ENCODE measurements at regions not wholly inside any gene's neighbourhood (a gene's known extent, or its start where the extent isn't known, plus 50 kb on each side); places are given as distances from the start of the nearest gene placed in this dataset.
A peak's percentile ranks its signal among the peaks of the same experiment; 100 is the strongest.
"Not testable (repeated sequence)": the region's sequence is repeated elsewhere in the genome, so short reads cannot be mapped to it uniquely, and the experiment has no call there.

GRCh38 chr20:47406849-47407682, 50.6 kb upstream of the ZMYND8 start:
- no peak for DNase-seq

DNA sequence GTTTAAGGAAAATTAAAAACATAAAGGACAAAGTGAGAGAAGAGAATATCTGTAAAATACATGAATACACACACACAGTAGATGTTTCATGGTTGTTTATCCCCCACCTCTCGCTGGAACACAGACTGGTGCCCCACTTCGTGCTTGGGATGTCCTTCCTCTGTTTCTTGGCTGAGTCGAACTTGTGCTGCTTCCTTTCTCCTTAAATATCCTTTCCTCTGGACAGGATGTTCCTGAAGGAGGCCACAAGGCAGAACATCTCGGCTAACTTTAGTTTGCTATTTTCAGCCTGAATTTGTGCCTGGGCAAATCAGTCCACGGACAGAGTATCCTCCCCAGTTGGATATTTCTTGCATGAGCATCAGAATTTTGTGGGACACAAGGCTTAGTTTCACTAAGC, 54.7 kb upstream of the ZMYND8 start:
- no peak for DNase-seq

GRCh38 chr20:47412083-47412482, 55.6 kb upstream of the ZMYND8 start:
- no peak for DNase-seq

- no peak for DNase-seq
These were observed 56.7 kb upstream of the ZMYND8 start for GRCh38 chr20:47413189-47413588.

DNA sequence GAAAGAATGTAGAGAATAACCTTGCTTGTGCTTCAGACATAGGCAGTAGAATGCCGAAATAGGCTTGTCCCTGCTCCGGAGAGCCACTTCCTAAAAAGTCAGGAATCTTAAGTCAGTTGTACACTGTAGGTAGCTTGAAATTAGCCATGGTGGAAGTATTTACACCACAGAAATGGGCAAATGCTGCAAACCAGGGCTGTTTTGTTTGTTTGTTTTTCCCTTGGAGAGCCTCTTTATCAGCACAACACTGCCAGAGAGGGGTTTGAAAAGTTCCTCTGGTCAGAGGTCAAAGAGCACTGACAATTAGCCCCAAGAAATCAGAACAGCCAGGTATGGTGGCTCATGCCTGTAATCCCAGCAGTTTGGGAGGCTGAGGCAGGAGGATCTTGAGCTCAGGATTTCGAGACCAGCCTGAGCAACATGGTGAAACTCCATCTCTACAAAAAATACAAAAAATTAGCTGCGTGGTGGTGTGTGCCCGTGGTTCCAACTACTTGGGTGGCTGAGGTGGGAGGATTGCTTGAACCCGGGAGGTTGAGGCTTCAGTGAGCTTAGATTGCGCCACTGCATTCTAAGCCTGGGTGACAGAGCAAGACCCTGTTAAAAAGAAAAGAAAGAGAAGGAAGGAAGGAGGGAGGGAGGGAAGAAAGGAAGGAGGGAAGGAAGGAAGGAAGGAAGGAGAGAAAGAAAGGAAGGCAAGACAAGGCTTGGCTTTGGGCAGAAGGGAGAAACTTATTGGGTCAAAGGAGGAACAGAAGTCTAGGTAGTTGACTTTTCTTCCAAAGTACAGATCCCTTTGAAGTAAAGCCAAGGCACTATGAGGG, 61.0 kb upstream of the ZMYND8 start:
- DNase-seq, result no peak

GRCh38 chr20:47418069-47418757, 61.7 kb upstream of the ZMYND8 start:
- no peak for DNase-seq

- DNase-seq, result no peak
These were observed 63.5 kb upstream of the ZMYND8 start for GRCh38 chr20:47419953-47420514.

- no peak for DNase-seq
These were observed 64.6 kb upstream of the ZMYND8 start for GRCh38 chr20:47421076-47421475.

DNA sequence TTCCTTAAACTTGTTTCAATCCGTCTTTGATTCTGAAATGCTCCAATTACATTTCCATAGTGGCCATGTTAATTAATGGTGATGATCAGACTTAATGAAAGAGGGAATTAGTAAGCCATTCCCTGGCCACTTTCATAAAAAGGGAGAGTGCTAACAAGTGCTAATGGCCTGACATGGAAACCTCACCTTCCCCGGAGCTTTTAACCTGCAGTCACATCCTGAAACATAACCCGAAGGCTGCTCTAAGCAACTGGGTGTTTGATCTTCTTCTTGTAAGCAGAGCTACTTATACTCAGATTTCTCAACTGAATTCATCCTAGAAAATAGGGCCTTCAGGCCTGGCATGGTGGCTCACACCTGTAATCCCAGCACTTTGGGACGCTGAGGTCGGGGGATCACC, 67.1 kb upstream of the ZMYND8 start:
- no peak for DNase-seq

DNA sequence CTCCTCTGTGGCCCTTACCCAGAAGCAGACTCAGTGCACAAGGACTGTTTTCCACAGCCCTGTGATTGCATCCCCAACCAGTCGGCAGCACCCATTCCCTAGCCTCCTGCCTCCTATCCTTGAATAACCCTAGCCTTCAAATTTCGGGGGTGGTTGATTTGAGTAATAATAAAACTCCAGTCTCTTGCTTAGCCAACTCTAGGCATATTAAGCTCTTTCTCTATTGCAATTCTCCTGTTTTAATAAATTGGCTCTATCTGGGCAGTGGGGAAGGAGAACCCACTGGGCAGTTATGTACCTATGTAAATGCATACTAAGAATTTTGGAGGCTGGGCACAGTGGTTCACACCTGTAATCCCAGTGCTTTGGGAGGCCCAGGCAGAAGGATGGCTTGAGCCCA, 70.6 kb upstream of the ZMYND8 start:
- no peak for DNase-seq

- no peak for DNase-seq
These were observed 71.2 kb upstream of the ZMYND8 start for GRCh38 chr20:47427746-47428145.

DNA sequence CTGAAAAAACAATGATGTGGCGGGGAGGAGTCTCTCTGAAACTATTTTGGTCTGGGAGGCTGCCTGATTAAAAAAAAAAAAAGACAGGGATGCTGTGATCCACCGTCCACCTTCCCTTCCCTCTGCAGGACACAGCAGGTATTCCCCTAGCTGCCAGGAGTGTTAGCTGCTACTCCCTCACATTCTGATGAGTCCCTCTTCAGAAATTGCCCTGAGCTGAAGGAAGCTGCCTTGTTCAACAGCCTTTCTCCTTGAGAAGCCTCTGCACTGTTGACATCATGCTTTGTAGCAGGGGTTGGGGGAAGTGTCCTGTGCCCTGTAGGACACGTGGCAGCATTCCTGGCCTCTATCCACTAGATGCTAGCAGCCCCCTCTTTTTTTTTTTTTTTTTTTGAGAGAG, 71.7 kb upstream of the ZMYND8 start:
- no peak for DNase-seq

- DNase-seq, result no peak
These were observed 72.4 kb upstream of the ZMYND8 start for GRCh38 chr20:47428851-47429336.

- no peak for DNase-seq
These were observed 72.3 kb upstream of the NCOA3 start for GRCh38 chr20:47429409-47429808.

GRCh38 chr20:47430862-47431588, 70.7 kb upstream of the NCOA3 start:
- DNase-seq, result no peak

- DNase-seq, result no peak
These were observed 68.9 kb upstream of the NCOA3 start for GRCh38 chr20:47432834-47433210.

- DNase-seq, result not testable (repeated sequence)
These were observed 67.4 kb upstream of the NCOA3 start for GRCh38 chr20:47434128-47434779.

DNA sequence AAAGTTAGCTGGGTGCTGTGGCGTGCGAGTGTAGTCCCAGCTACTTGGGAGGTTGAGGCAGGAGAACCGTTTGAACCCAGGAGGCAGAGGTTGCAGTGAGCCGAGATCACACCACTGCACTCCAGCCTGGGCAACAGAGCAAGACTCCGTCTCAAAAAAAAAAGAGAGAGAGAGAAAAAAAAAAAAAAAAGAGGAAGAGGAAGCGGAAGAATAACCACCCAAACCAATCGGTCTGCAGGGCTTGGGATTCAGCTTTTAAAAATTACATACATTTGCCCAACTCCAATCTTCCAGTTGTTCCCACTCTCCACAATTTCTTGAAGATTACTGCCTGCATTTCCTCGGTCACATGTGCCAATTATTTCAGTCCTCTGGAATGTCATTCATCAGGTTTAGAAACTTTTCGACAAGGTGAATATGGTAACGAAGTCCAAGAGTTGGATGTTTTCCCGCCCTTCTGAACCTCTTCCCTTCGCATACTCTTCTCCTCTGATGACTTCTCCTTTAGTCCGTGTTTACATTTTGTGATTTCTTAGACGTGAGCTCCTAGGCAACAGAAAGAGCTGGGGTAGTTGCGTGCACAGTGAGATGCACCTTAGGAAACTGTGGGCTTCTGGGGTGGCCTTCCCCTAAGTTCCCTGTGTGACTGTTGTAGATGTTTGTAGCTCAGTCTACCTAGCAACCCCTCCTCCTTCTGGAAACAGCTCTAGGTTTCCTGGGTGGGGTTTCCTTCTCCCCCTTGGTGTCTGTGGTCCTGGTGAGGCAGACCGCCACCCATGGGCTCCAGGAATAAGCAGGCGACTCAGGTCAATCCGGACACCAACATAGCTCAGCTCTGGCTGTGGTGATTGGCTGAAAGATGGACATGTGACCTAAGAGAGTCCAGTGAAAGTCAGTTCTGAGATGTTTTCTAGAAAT, 63.0 kb upstream of the NCOA3 start:
- DNase-seq, result peak in 1 of 5 donors; percentile 15

DNA sequence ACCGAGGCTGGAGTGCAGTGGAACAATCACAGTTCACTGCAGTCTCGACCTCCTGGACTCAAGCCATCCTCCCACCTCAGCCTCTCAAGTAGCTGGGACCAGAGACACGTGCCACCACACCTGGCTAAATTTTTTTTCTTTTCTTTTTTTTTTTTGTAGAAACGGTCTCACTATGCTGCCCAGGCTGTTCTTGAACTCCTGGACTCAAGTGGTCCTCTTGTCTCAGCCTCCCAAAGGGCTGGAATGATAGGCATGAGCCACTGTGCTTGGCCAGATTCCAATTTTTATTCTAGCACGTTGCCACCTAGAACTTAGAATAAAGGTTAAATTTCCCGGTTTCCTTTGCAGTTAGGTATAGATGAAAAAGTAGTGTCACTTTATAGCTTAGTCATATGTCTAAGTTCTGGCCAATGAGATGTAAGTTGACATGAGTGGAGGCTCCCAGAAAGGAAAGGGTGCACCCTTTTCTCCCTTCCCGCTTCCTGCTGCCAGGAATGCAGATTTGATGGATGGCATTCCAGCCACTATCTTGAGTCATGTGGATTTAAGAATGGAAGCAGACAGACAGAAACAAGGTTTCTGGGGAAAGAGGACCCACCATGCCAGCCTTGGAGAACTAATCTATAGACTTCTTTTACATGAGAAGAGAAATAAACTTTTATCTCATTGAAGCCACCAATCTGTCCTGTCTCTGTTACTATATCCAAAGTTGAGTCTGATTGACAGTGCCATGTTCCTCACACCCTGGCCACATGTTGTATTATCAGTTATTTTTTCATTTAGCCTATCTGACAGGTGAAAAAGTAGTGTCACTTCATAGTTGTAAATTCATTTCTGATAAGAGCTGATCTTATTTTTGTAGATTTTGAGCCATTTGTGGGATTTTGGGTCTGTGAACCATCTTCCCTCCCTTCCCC, 60.6 kb upstream of the NCOA3 start:
- DNase-seq, result no peak

- DNase-seq, result no peak
These were observed 59.9 kb upstream of the NCOA3 start for GRCh38 chr20:47441774-47442150.

All from T-helper 1 cell (primary cell).